ENCODE measurements at regions not wholly inside any gene's neighbourhood (a gene's known extent, or its start where the extent isn't known, plus 50 kb on each side); places are given as distances from the start of the nearest gene placed in this dataset.
"Not testable (repeated sequence)": the region's sequence is repeated elsewhere in the genome, so short reads cannot be mapped to it uniquely, and the experiment has no call there.

GRCh38 chr9:87370049-87370685, 127.5 kb upstream of the DAPK1 start:
- no peak overlapping the region for H3K4me3 ChIP-seq (replicated peaks; ENCODE audit: low read depth, low read length)
- DNase-seq (ENCODE audit: extremely low read depth, low read depth), result no peak
- no peak for TF ChIP-seq CTCF (IDR thresholded peaks at IDR 0.05; ENCODE audit: low read depth, low read length, missing control alignments)

GRCh38 chr9:87371795-87372355, 125.8 kb upstream of the DAPK1 start:
- DNase-seq (ENCODE audit: extremely low read depth, low read depth), result no peak
- no peak overlapping the region for H3K4me3 ChIP-seq (replicated peaks; ENCODE audit: low read depth, low read length)
- TF ChIP-seq CTCF (IDR thresholded peaks at IDR 0.05; ENCODE audit: low read depth, low read length, missing control alignments), result no peak

- H3K4me3 ChIP-seq (replicated peaks; ENCODE audit: low read depth, low read length), result no peak overlapping the region
- no peak for DNase-seq (ENCODE audit: extremely low read depth, low read depth)
- TF ChIP-seq CTCF (IDR thresholded peaks at IDR 0.05; ENCODE audit: low read depth, low read length, missing control alignments), result no peak
Measured at GRCh38 chr9:87372356-87372851, 125.3 kb upstream of the DAPK1 start.

- not testable (repeated sequence) for DNase-seq (ENCODE audit: extremely low read depth, low read depth); H3K4me3 ChIP-seq (replicated peaks; ENCODE audit: low read depth, low read length)
Measured at GRCh38 chr9:87374023-87374919, 123.4 kb upstream of the DAPK1 start.

- DNase-seq (ENCODE audit: extremely low read depth, low read depth), result no peak
- TF ChIP-seq CTCF (IDR thresholded peaks at IDR 0.05; ENCODE audit: low read depth, low read length, missing control alignments), result no peak
- no peak overlapping the region for H3K4me3 ChIP-seq (replicated peaks; ENCODE audit: low read depth, low read length)
Measured at GRCh38 chr9:87375397-87376073, 122.1 kb upstream of the DAPK1 start.

- no peak for TF ChIP-seq CTCF (IDR thresholded peaks at IDR 0.05; ENCODE audit: low read depth, low read length, missing control alignments)
- H3K4me3 ChIP-seq (replicated peaks; ENCODE audit: low read depth, low read length), result no peak overlapping the region
- no peak for DNase-seq (ENCODE audit: extremely low read depth, low read depth)
Measured at GRCh38 chr9:87378676-87379075, 119.0 kb upstream of the DAPK1 start.

Data from HFF-Myc (cell line).